Activated CD4-positive, alpha-beta T cell treated with anti-CD3 and anti-CD28 coated beads, Interleukin-2, amount 10 ng/mL, durations not matched to agents 24 days and 14 days (primary cell): ENCODE measurements at regions not wholly inside any gene's neighbourhood (a gene's known extent, or its start where the extent isn't known, plus 50 kb on each side); places are given as distances from the start of the nearest gene placed in this dataset.
"Not testable (repeated sequence)": the region's sequence is repeated elsewhere in the genome, so short reads cannot be mapped to it uniquely, and the experiment has no call there.

Experiments used
- DNase-seq: peaks from one replicate; pipeline ENCODE4 v3.0.0; 2022
- H3K27ac Mint-ChIP-seq: one replicate; pipeline ENCODE4 v1.8.0; 2022; ENCODE audit warnings: mild to moderate bottlenecking, mixed read lengths
- H3K27me3 Mint-ChIP-seq: one replicate; pipeline ENCODE4 v1.8.0; 2022; ENCODE audit warnings: mixed read lengths
- H3K36me3 Mint-ChIP-seq: one replicate; pipeline ENCODE4 v1.8.0; 2022; ENCODE audit warnings: low read depth, mild to moderate bottlenecking, mixed read lengths
- H3K4me1 Mint-ChIP-seq: one replicate; pipeline ENCODE4 v1.8.0; 2021; ENCODE audit warnings: mixed read lengths
- H3K4me3 Mint-ChIP-seq: one replicate; pipeline ENCODE4 v1.8.0; 2022; ENCODE audit warnings: mild to moderate bottlenecking, moderate library complexity, mixed read lengths
- H3K9me3 Mint-ChIP-seq: one replicate; pipeline ENCODE4 v1.8.0; 2021; ENCODE audit warnings: mixed read lengths
- intact Hi-C: fragments of 100-400 bp; cut with micrococcal nuclease; formaldehyde crosslinking; loops from one replicate; pipeline ENCODE4 v1.15.1; 2023

GRCh38 chr1:120609834-120610233 lies 113.9 kb upstream of the NBPF26 start:
- DNase-seq, intact Hi-C loops: not testable (repeated sequence)

GRCh38 chr1:120614931-120615639 lies 108.7 kb upstream of the NBPF26 start:
- H3K4me3 Mint-ChIP-seq, H3K27me3 Mint-ChIP-seq, intact Hi-C loops, H3K27ac Mint-ChIP-seq, H3K36me3 Mint-ChIP-seq, H3K9me3 Mint-ChIP-seq, DNase-seq, H3K4me1 Mint-ChIP-seq: not testable (repeated sequence)

More at GRCh38 chr1:120609834-120610233, 113.9 kb upstream of the NBPF26 start:
- not testable (repeated sequence) for H3K4me1 Mint-ChIP-seq, H3K27ac Mint-ChIP-seq, H3K9me3 Mint-ChIP-seq, H3K36me3 Mint-ChIP-seq, H3K27me3 Mint-ChIP-seq, H3K4me3 Mint-ChIP-seq

GRCh38 chr1:120617493-120617892 lies 106.3 kb upstream of the NBPF26 start:
- H3K9me3 Mint-ChIP-seq, H3K4me3 Mint-ChIP-seq, DNase-seq, H3K4me1 Mint-ChIP-seq, H3K27ac Mint-ChIP-seq, H3K36me3 Mint-ChIP-seq, H3K27me3 Mint-ChIP-seq, intact Hi-C loops: not testable (repeated sequence)

GRCh38 chr1:120619867-120620692 lies 103.7 kb upstream of the NBPF26 start:
- intact Hi-C loops, H3K27ac Mint-ChIP-seq, H3K4me1 Mint-ChIP-seq, H3K36me3 Mint-ChIP-seq, H3K9me3 Mint-ChIP-seq, H3K27me3 Mint-ChIP-seq, DNase-seq, H3K4me3 Mint-ChIP-seq: not testable (repeated sequence)

- H3K4me3 Mint-ChIP-seq, DNase-seq, intact Hi-C loops, H3K36me3 Mint-ChIP-seq, H3K9me3 Mint-ChIP-seq, H3K27ac Mint-ChIP-seq, H3K4me1 Mint-ChIP-seq, H3K27me3 Mint-ChIP-seq: not testable (repeated sequence)
Measured at GRCh38 chr1:120620693-120620969, 103.1 kb upstream of the NBPF26 start.

- H3K36me3 Mint-ChIP-seq, H3K9me3 Mint-ChIP-seq, H3K4me3 Mint-ChIP-seq, intact Hi-C loops, DNase-seq, H3K4me1 Mint-ChIP-seq, H3K27ac Mint-ChIP-seq, H3K27me3 Mint-ChIP-seq: not testable (repeated sequence)
Measured at GRCh38 chr1:120621278-120621677, 102.5 kb upstream of the NBPF26 start.

GRCh38 chr1:120623539-120623938 lies 100.2 kb upstream of the NBPF26 start:
- H3K9me3 Mint-ChIP-seq, H3K4me3 Mint-ChIP-seq, H3K27ac Mint-ChIP-seq, DNase-seq, intact Hi-C loops, H3K36me3 Mint-ChIP-seq, H3K4me1 Mint-ChIP-seq, H3K27me3 Mint-ChIP-seq: not testable (repeated sequence)

- H3K36me3 Mint-ChIP-seq, H3K9me3 Mint-ChIP-seq, H3K4me3 Mint-ChIP-seq, DNase-seq, H3K27ac Mint-ChIP-seq, H3K27me3 Mint-ChIP-seq, intact Hi-C loops, H3K4me1 Mint-ChIP-seq: not testable (repeated sequence)
Measured at GRCh38 chr1:120624565-120625064, 99.1 kb upstream of the NBPF26 start.

- H3K4me1 Mint-ChIP-seq, DNase-seq, intact Hi-C loops, H3K27ac Mint-ChIP-seq, H3K36me3 Mint-ChIP-seq, H3K9me3 Mint-ChIP-seq, H3K4me3 Mint-ChIP-seq, H3K27me3 Mint-ChIP-seq: not testable (repeated sequence)
Measured at GRCh38 chr1:120629832-120630455, 93.8 kb upstream of the NBPF26 start.

GRCh38 chr1:120634816-120635806 lies 88.6 kb upstream of the NBPF26 start:
- intact Hi-C loops, DNase-seq, H3K4me1 Mint-ChIP-seq, H3K4me3 Mint-ChIP-seq, H3K27ac Mint-ChIP-seq, H3K36me3 Mint-ChIP-seq, H3K27me3 Mint-ChIP-seq, H3K9me3 Mint-ChIP-seq: not testable (repeated sequence)

GRCh38 chr1:120640261-120641013 lies 83.3 kb upstream of the NBPF26 start:
- intact Hi-C loops, H3K27me3 Mint-ChIP-seq, H3K4me3 Mint-ChIP-seq, H3K27ac Mint-ChIP-seq, H3K9me3 Mint-ChIP-seq, H3K36me3 Mint-ChIP-seq, DNase-seq, H3K4me1 Mint-ChIP-seq: not testable (repeated sequence)

- H3K4me1 Mint-ChIP-seq, H3K4me3 Mint-ChIP-seq, DNase-seq, H3K9me3 Mint-ChIP-seq, intact Hi-C loops, H3K36me3 Mint-ChIP-seq, H3K27ac Mint-ChIP-seq, H3K27me3 Mint-ChIP-seq: not testable (repeated sequence)
Measured at GRCh38 chr1:120641014-120641302, 82.8 kb upstream of the NBPF26 start.

GRCh38 chr1:120647182-120647581 lies 76.6 kb upstream of the NBPF26 start:
- H3K36me3 Mint-ChIP-seq, intact Hi-C loops, H3K4me1 Mint-ChIP-seq, H3K4me3 Mint-ChIP-seq, H3K9me3 Mint-ChIP-seq, DNase-seq, H3K27me3 Mint-ChIP-seq, H3K27ac Mint-ChIP-seq: not testable (repeated sequence)
